Naive thymus-derived CD4-positive, alpha-beta T cell (primary cell): ENCODE measurements at regions not wholly inside any gene's neighbourhood (a gene's known extent, or its start where the extent isn't known, plus 50 kb on each side); places are given as distances from the start of the nearest gene placed in this dataset.
"Not testable (repeated sequence)": the region's sequence is repeated elsewhere in the genome, so short reads cannot be mapped to it uniquely, and the experiment has no call there.

ENCODE experiments used
- ATAC-seq: fragments of 150-1000 bp; cut with Tn5 transposase; 2 replicates; pipeline ENCODE4 v1.10.0; 2021; ENCODE audit warnings: mild to moderate bottlenecking, moderate library complexity
- CTCF ChIA-PET: fragments of 350-600 bp; sonication (Branson Sonifier 250); formaldehyde crosslinking; loops from one replicate; lab custom pipeline; 2021; ENCODE audit warnings: antibody characterized with exemption; lab: Charles Lee
- POLR2A ChIA-PET: fragments of 350-600 bp; sonication (Branson Sonifier 250); formaldehyde crosslinking; loops from one replicate; lab custom pipeline; 2021; ENCODE audit warnings: antibody characterized with exemption, inconsistent platforms; lab: Charles Lee
- DNase-seq, 9 donors: peaks; one replicate each; pipeline versions ENCODE4 v3.0.0 to v3.0.0-alpha.2; 2020 to 2022; ENCODE audit warnings: mixed read lengths in 1 of 9
- H3K27ac ChIP-seq: one replicate; pipeline ENCODE4 v1.7.0; 2013; ENCODE audit warnings: mild to moderate bottlenecking, low read depth, low read length, moderate library complexity
- H3K27me3 ChIP-seq, 2 donors: one replicate each; pipeline ENCODE4 v1.7.0; 2013; ENCODE audit warnings: low read length in 2 of 2, mild to moderate bottlenecking in 2 of 2, moderate library complexity in 2 of 2; ENCODE audit not compliant: control insufficient read depth in 2 of 2, insufficient read depth in 2 of 2
- H3K36me3 ChIP-seq, 3 experiments: 1 replicate in 2 of 3; 2 replicates in 1 of 3; pipeline ENCODE4 v1.7.0; 2013; ENCODE audit warnings: low read length in 3 of 3, mild to moderate bottlenecking in 3 of 3, moderate library complexity in 1 of 3; ENCODE audit not compliant: insufficient read depth in 3 of 3, control insufficient read depth in 2 of 3
- H3K4me1 ChIP-seq, 2 donors: one replicate each; pipeline ENCODE4 v1.7.0; 2013; ENCODE audit warnings: low read length in 2 of 2, mild to moderate bottlenecking in 2 of 2, moderate library complexity in 1 of 2; ENCODE audit not compliant: control insufficient read depth in 2 of 2, insufficient read depth in 2 of 2
- H3K4me3 ChIP-seq: 2 replicates; pipeline ENCODE4 v1.7.0; 2013; ENCODE audit warnings: mild to moderate bottlenecking, low read length
- H3K9me3 ChIP-seq, 3 experiments: 1 replicate in 2 of 3; 2 replicates in 1 of 3; pipeline ENCODE4 v1.7.0; 2013; ENCODE audit warnings: low read length in 3 of 3; ENCODE audit not compliant: control insufficient read depth in 2 of 3
- H3K27ac Mint-ChIP-seq, 9 donors: one replicate each; pipeline ENCODE4 v1.8.0; 2020 to 2022; ENCODE audit warnings: mixed read lengths in 9 of 9, mild to moderate bottlenecking in 8 of 9, moderate library complexity in 5 of 9, inconsistent platforms in 2 of 9
- H3K27me3 Mint-ChIP-seq, 5 donors: one replicate each; pipeline ENCODE4 v1.8.0; 2021 to 2022; ENCODE audit warnings: mixed read lengths in 5 of 5, mild to moderate bottlenecking in 1 of 5
- H3K36me3 Mint-ChIP-seq, 5 donors: one replicate each; pipeline ENCODE4 v1.8.0; 2020 to 2022; ENCODE audit warnings: mixed read lengths in 5 of 5, mild to moderate bottlenecking in 3 of 5, inconsistent platforms in 1 of 5
- H3K4me1 Mint-ChIP-seq, 7 donors: one replicate each; pipeline ENCODE4 v1.8.0; 2020 to 2022; ENCODE audit warnings: mixed read lengths in 7 of 7, mild to moderate bottlenecking in 3 of 7, inconsistent platforms in 1 of 7
- H3K4me3 Mint-ChIP-seq, 10 donors: one replicate each; pipeline ENCODE4 v1.8.0; 2020 to 2022; ENCODE audit warnings: mild to moderate bottlenecking in 10 of 10, mixed read lengths in 10 of 10, moderate library complexity in 6 of 10, inconsistent platforms in 2 of 10
- H3K9me3 Mint-ChIP-seq, 11 donors: one replicate each; pipeline ENCODE4 v1.8.0; 2020 to 2022; ENCODE audit warnings: mixed read lengths in 11 of 11, mild to moderate bottlenecking in 4 of 11, inconsistent platforms in 1 of 11, moderate library complexity in 1 of 11
- intact Hi-C, 2 donors: fragments of 100-400 bp; cut with micrococcal nuclease; formaldehyde crosslinking; loops; one replicate each; pipeline ENCODE4 v1.15.1; 2023

GRCh38 chr6:141463237-141463977 is 669.3 kb upstream of the GJE1 start:
- ChIA-PET CTCF (no interaction called here), POLR2A (interaction anchor here (0.6 kb wide), 1 partner anchor 24 kb away, joined by 3 read pairs; no protein-coding TSS in a partner anchor)
- no peak overlapping the region for H3K27ac Mint-ChIP-seq
- H3K4me3 Mint-ChIP-seq, result no peak overlapping the region
- intact Hi-C loops, result no loop called here
- peaks cover 0 to 2% (median 0%) of the 10 kb centered on the region in 11 donors for H3K9me3 Mint-ChIP-seq
- H3K4me3 ChIP-seq, result no peak overlapping the region
- H3K36me3 Mint-ChIP-seq, result peaks cover 0 to 3% (median 0%) of the 10 kb centered on the region in 5 donors
- no peaks in the 10 kb centered on the region for H3K27me3 ChIP-seq
- DNase-seq (no peak), ATAC-seq (no peak)
- no peaks in the 10 kb centered on the region for H3K36me3 ChIP-seq
- no peaks in the 10 kb centered on the region for H3K9me3 ChIP-seq
- H3K27ac ChIP-seq, result no peak overlapping the region
- H3K4me1 Mint-ChIP-seq, result peaks cover 0 to 11% (median 4%) of the 10 kb centered on the region in 7 donors
- no peaks in the 10 kb centered on the region for H3K27me3 Mint-ChIP-seq
- H3K4me1 ChIP-seq, result peaks cover 0 to 8% of the 10 kb centered on the region in 2 donors

- H3K4me1 ChIP-seq, result peaks cover 0 to 8% of the 10 kb centered on the region in 2 donors
- H3K27me3 ChIP-seq, result no peaks in the 10 kb centered on the region
- no peaks in the 10 kb centered on the region for H3K36me3 ChIP-seq
- no peak overlapping the region for H3K4me3 Mint-ChIP-seq
- intact Hi-C loops, result no loop called here
- H3K9me3 ChIP-seq, result no peaks in the 10 kb centered on the region
- no peaks in the 10 kb centered on the region for H3K27me3 Mint-ChIP-seq
- no peak overlapping the region for H3K27ac Mint-ChIP-seq
- H3K36me3 Mint-ChIP-seq, result no peaks in the 10 kb centered on the region
- DNase-seq, result no peak
- no peak for ATAC-seq
- H3K4me1 Mint-ChIP-seq, result peaks cover 0 to 11% (median 2%) of the 10 kb centered on the region in 7 donors
- ChIA-PET POLR2A (no interaction called here), CTCF (no interaction called here)
- H3K9me3 Mint-ChIP-seq, result peaks cover 0 to 1% (median 0%) of the 10 kb centered on the region in 11 donors
- H3K27ac ChIP-seq, result no peak overlapping the region
- H3K4me3 ChIP-seq, result no peak overlapping the region
Measured at GRCh38 chr6:141460743-141461484, 671.8 kb upstream of the GJE1 start.

GRCh38 chr6:141460245-141460644 is 672.5 kb upstream of the GJE1 start:
- intact Hi-C loops, DNase-seq, POLR2A ChIA-PET: not testable (repeated sequence)

GRCh38 chr6:141457984-141458383 is 674.7 kb upstream of the GJE1 start:
- POLR2A ChIA-PET, result interaction anchor here (0.8 kb wide), 1 partner anchor 25 kb away, joined by 3 read pairs; no protein-coding TSS in a partner anchor
- DNase-seq, H3K27me3 ChIP-seq, H3K27ac ChIP-seq, H3K36me3 ChIP-seq, H3K4me1 Mint-ChIP-seq, H3K27ac Mint-ChIP-seq, H3K4me3 ChIP-seq, intact Hi-C loops, H3K4me1 ChIP-seq, CTCF ChIA-PET, H3K9me3 Mint-ChIP-seq, H3K4me3 Mint-ChIP-seq, H3K36me3 Mint-ChIP-seq, ATAC-seq, H3K9me3 ChIP-seq, H3K27me3 Mint-ChIP-seq: not testable (repeated sequence)

More at GRCh38 chr6:141460245-141460644, 672.5 kb upstream of the GJE1 start:
- H3K9me3 Mint-ChIP-seq, H3K36me3 Mint-ChIP-seq, H3K4me3 Mint-ChIP-seq, H3K36me3 ChIP-seq, H3K4me3 ChIP-seq, H3K27me3 Mint-ChIP-seq, H3K27ac Mint-ChIP-seq, H3K4me1 ChIP-seq, CTCF ChIA-PET, H3K27ac ChIP-seq, ATAC-seq, H3K27me3 ChIP-seq, H3K9me3 ChIP-seq: not testable (repeated sequence)
- peaks cover 0 to 11% (median 2%) of the 10 kb centered on the region in 7 donors for H3K4me1 Mint-ChIP-seq

- ChIA-PET CTCF (no interaction called here), POLR2A (no interaction called here)
- ATAC-seq (no peak), DNase-seq (no peak)
- no peak overlapping the region for H3K4me3 ChIP-seq
- Mint-ChIP-seq H3K36me3 (no peaks in the 10 kb centered on the region), H3K4me3 (no peak overlapping the region), H3K27me3 (no peaks in the 10 kb centered on the region), H3K27ac (no peak overlapping the region), H3K9me3 (no peaks in the 10 kb centered on the region), H3K4me1 (peaks cover 0 to 4% (median 0%) of the 10 kb centered on the region in 7 donors)
- H3K36me3 ChIP-seq, result no peaks in the 10 kb centered on the region
- H3K4me1 ChIP-seq, result no peaks in the 10 kb centered on the region
- H3K27me3 ChIP-seq, result no peaks in the 10 kb centered on the region
- no peak overlapping the region for H3K27ac ChIP-seq
- intact Hi-C loops, result no loop called here
- H3K9me3 ChIP-seq, result no peaks in the 10 kb centered on the region
Measured at GRCh38 chr6:141452354-141452686, 680.4 kb upstream of the GJE1 start.

- Histone ChIP-seq H3K9me3 (no peaks in the 10 kb centered on the region), H3K27ac (no peak overlapping the region), H3K27me3 (no peaks in the 10 kb centered on the region), H3K36me3 (no peaks in the 10 kb centered on the region), H3K4me1 (no peaks in the 10 kb centered on the region), H3K4me3 (no peak overlapping the region)
- no peak for DNase-seq
- ChIA-PET POLR2A (no interaction called here), CTCF (no interaction called here)
- Mint-ChIP-seq H3K9me3 (no peaks in the 10 kb centered on the region), H3K27ac (no peak overlapping the region), H3K4me1 (peaks cover 0 to 4% (median 0%) of the 10 kb centered on the region in 7 donors), H3K4me3 (no peak overlapping the region), H3K27me3 (no peaks in the 10 kb centered on the region), H3K36me3 (no peaks in the 10 kb centered on the region)
- intact Hi-C loops, result no loop called here
- ATAC-seq, result no peak
Measured at GRCh38 chr6:141451511-141452353, 681.0 kb upstream of the GJE1 start.
